Activated naive CD8-positive, alpha-beta T cell treated with anti-CD3 and anti-CD28 coated beads, Interleukin-2, amount 50 U/mL, for 24 hours (primary cell): ENCODE measurements at regions not wholly inside any gene's neighbourhood (a gene's known extent, or its start where the extent isn't known, plus 50 kb on each side); places are given as distances from the start of the nearest gene placed in this dataset.
"Not testable (repeated sequence)": the region's sequence is repeated elsewhere in the genome, so short reads cannot be mapped to it uniquely, and the experiment has no call there.

Experiments
- ATAC-seq: fragments of 150-1000 bp; cut with Tn5 transposase; one replicate; pipeline ENCODE4 v1.10.0; 2021
- DNase-seq: peaks from one replicate; pipeline ENCODE4 v3.0.0; 2021
- H3K27ac Mint-ChIP-seq: one replicate; pipeline ENCODE4 v1.8.0; 2021; ENCODE audit warnings: mild to moderate bottlenecking, mixed read lengths
- H3K27me3 Mint-ChIP-seq: one replicate; pipeline ENCODE4 v1.8.0; 2021; ENCODE audit warnings: mixed read lengths
- H3K36me3 Mint-ChIP-seq: one replicate; pipeline ENCODE4 v1.8.0; 2021; ENCODE audit warnings: low read depth, mixed read lengths
- H3K4me1 Mint-ChIP-seq: one replicate; pipeline ENCODE4 v1.8.0; 2021; ENCODE audit warnings: mixed read lengths
- H3K4me3 Mint-ChIP-seq: one replicate; pipeline ENCODE4 v1.8.0; 2021; ENCODE audit warnings: mild to moderate bottlenecking, moderate library complexity, mixed read lengths
- H3K9me3 Mint-ChIP-seq: one replicate; pipeline ENCODE4 v1.8.0; 2021; ENCODE audit warnings: mixed read lengths

- no peak overlapping the region for H3K4me3 Mint-ChIP-seq
- H3K27ac Mint-ChIP-seq, result no peak overlapping the region
- H3K4me1 Mint-ChIP-seq, result no peaks in the 10 kb centered on the region
- peaks cover 5% of the 10 kb centered on the region for H3K9me3 Mint-ChIP-seq
- no peaks in the 10 kb centered on the region for H3K36me3 Mint-ChIP-seq
- no peak for DNase-seq
- no peaks in the 10 kb centered on the region for H3K27me3 Mint-ChIP-seq
- no peak for ATAC-seq
Observed at GRCh38 chrX:475926-476723, 89.4 kb upstream of the PPP2R3B start.

- H3K4me1 Mint-ChIP-seq, result no peaks in the 10 kb centered on the region
- no peak overlapping the region for H3K27ac Mint-ChIP-seq
- H3K27me3 Mint-ChIP-seq, result no peaks in the 10 kb centered on the region
- no peak overlapping the region for H3K4me3 Mint-ChIP-seq
- peaks cover 5% of the 10 kb centered on the region for H3K9me3 Mint-ChIP-seq
- H3K36me3 Mint-ChIP-seq, result no peaks in the 10 kb centered on the region
- ATAC-seq (no peak), DNase-seq (no peak)
Observed at GRCh38 chrX:476724-477075, 90.0 kb upstream of the PPP2R3B start.

- Mint-ChIP-seq H3K4me1 (no peaks in the 10 kb centered on the region), H3K4me3 (no peak overlapping the region), H3K27ac (no peak overlapping the region), H3K9me3 (peaks cover 5% of the 10 kb centered on the region), H3K36me3 (no peaks in the 10 kb centered on the region), H3K27me3 (no peaks in the 10 kb centered on the region)
- ATAC-seq (no peak), DNase-seq (no peak)
Observed at GRCh38 chrX:477441-478012, 90.8 kb upstream of the PPP2R3B start.

- H3K27me3 Mint-ChIP-seq, result no peaks in the 10 kb centered on the region
- H3K36me3 Mint-ChIP-seq, result no peaks in the 10 kb centered on the region
- no peak overlapping the region for H3K4me3 Mint-ChIP-seq
- H3K9me3 Mint-ChIP-seq, result no peaks in the 10 kb centered on the region
- H3K4me1 Mint-ChIP-seq, result no peaks in the 10 kb centered on the region
- no peak overlapping the region for H3K27ac Mint-ChIP-seq
- DNase-seq (no peak), ATAC-seq (no peak)
Observed at GRCh38 chrX:479273-479981, 92.7 kb upstream of the PPP2R3B start.

GRCh38 chrX:480861-481417 lies 94.2 kb upstream of the PPP2R3B start:
- ATAC-seq, result no peak
- no peak overlapping the region for H3K4me3 Mint-ChIP-seq

GRCh38 chrX:482192-482701 lies 95.5 kb upstream of the PPP2R3B start:
- H3K27ac Mint-ChIP-seq, result no peak overlapping the region
- no peaks in the 10 kb centered on the region for H3K4me1 Mint-ChIP-seq
- H3K4me3 Mint-ChIP-seq, result no peak overlapping the region
- ATAC-seq (no peak), DNase-seq (no peak)
- H3K9me3 Mint-ChIP-seq, result no peaks in the 10 kb centered on the region
- no peaks in the 10 kb centered on the region for H3K36me3 Mint-ChIP-seq
- H3K27me3 Mint-ChIP-seq, result no peaks in the 10 kb centered on the region

More at GRCh38 chrX:480861-481417, 94.2 kb upstream of the PPP2R3B start:
- Mint-ChIP-seq H3K4me1 (no peaks in the 10 kb centered on the region), H3K27ac (no peak overlapping the region), H3K27me3 (no peaks in the 10 kb centered on the region), H3K9me3 (no peaks in the 10 kb centered on the region), H3K36me3 (no peaks in the 10 kb centered on the region)
- DNase-seq, result no peak

GRCh38 chrX:482702-483203 lies 96.0 kb upstream of the PPP2R3B start:
- no peak for ATAC-seq
- H3K4me1 Mint-ChIP-seq, result no peaks in the 10 kb centered on the region

GRCh38 chrX:485368-485767 lies 98.7 kb upstream of the PPP2R3B start:
- DNase-seq, result no peak
- Mint-ChIP-seq H3K4me1 (no peaks in the 10 kb centered on the region), H3K27ac (no peak overlapping the region), H3K4me3 (no peak overlapping the region), H3K36me3 (no peaks in the 10 kb centered on the region), H3K9me3 (no peaks in the 10 kb centered on the region), H3K27me3 (peaks cover 2% of the 10 kb centered on the region)
- no peak for ATAC-seq

More at GRCh38 chrX:482702-483203, 96.0 kb upstream of the PPP2R3B start:
- H3K4me3 Mint-ChIP-seq, result no peak overlapping the region
- H3K36me3 Mint-ChIP-seq, result no peaks in the 10 kb centered on the region
- H3K9me3 Mint-ChIP-seq, result no peaks in the 10 kb centered on the region
- no peak for DNase-seq
- H3K27ac Mint-ChIP-seq, result no peak overlapping the region
- no peaks in the 10 kb centered on the region for H3K27me3 Mint-ChIP-seq

GRCh38 chrX:486325-486724 lies 99.6 kb upstream of the PPP2R3B start:
- no peak overlapping the region for H3K4me3 Mint-ChIP-seq
- ATAC-seq, result no peak
- no peaks in the 10 kb centered on the region for H3K4me1 Mint-ChIP-seq
- peaks cover 2% of the 10 kb centered on the region for H3K27me3 Mint-ChIP-seq
- H3K9me3 Mint-ChIP-seq, result no peaks in the 10 kb centered on the region
- no peaks in the 10 kb centered on the region for H3K36me3 Mint-ChIP-seq
- no peak for DNase-seq
- H3K27ac Mint-ChIP-seq, result no peak overlapping the region

- no peak for ATAC-seq
- H3K27me3 Mint-ChIP-seq, result peaks cover 2% of the 10 kb centered on the region
- H3K36me3 Mint-ChIP-seq, result no peaks in the 10 kb centered on the region
- H3K9me3 Mint-ChIP-seq, result no peaks in the 10 kb centered on the region
- no peak for DNase-seq
- H3K4me3 Mint-ChIP-seq, result no peak overlapping the region
- H3K4me1 Mint-ChIP-seq, result no peaks in the 10 kb centered on the region
- no peak overlapping the region for H3K27ac Mint-ChIP-seq
Observed at GRCh38 chrX:487836-488235, 101.1 kb upstream of the PPP2R3B start.

GRCh38 chrX:489820-490219 lies 103.1 kb upstream of the PPP2R3B start:
- H3K4me3 Mint-ChIP-seq, result no peak overlapping the region
- no peaks in the 10 kb centered on the region for H3K4me1 Mint-ChIP-seq
- DNase-seq (no peak), ATAC-seq (no peak)
- peaks cover 2% of the 10 kb centered on the region for H3K27me3 Mint-ChIP-seq
- H3K9me3 Mint-ChIP-seq, result peaks cover 4% of the 10 kb centered on the region
- no peak overlapping the region for H3K27ac Mint-ChIP-seq
- H3K36me3 Mint-ChIP-seq, result no peaks in the 10 kb centered on the region

GRCh38 chrX:497186-498014 lies 110.7 kb upstream of the PPP2R3B start:
- no peak for DNase-seq
- Mint-ChIP-seq H3K4me3 (no peak overlapping the region), H3K36me3 (no peaks in the 10 kb centered on the region), H3K4me1 (no peaks in the 10 kb centered on the region), H3K27me3 (peaks cover 18% of the 10 kb centered on the region), H3K9me3 (peaks cover 13% of the 10 kb centered on the region), H3K27ac (no peak overlapping the region)
- ATAC-seq, result no peak

GRCh38 chrX:498901-499300 lies 112.2 kb upstream of the PPP2R3B start:
- not testable (repeated sequence) for H3K4me3 Mint-ChIP-seq, H3K27ac Mint-ChIP-seq, ATAC-seq, H3K4me1 Mint-ChIP-seq, H3K36me3 Mint-ChIP-seq, DNase-seq
- Mint-ChIP-seq H3K27me3 (peaks cover 20% of the 10 kb centered on the region), H3K9me3 (peaks cover 14% of the 10 kb centered on the region)

GRCh38 chrX:499870-500364 lies 113.2 kb upstream of the PPP2R3B start:
- Mint-ChIP-seq H3K27ac (no peak overlapping the region), H3K36me3 (no peaks in the 10 kb centered on the region), H3K4me3 (no peak overlapping the region), H3K4me1 (no peaks in the 10 kb centered on the region), H3K9me3 (peaks cover 14% of the 10 kb centered on the region), H3K27me3 (peaks cover 20% of the 10 kb centered on the region)
- ATAC-seq, result no peak
- DNase-seq, result no peak
